ENCODE measurements at regions not wholly inside any gene's neighbourhood (a gene's known extent, or its start where the extent isn't known, plus 50 kb on each side); places are given as distances from the start of the nearest gene placed in this dataset.

- H3K9me3 Mint-ChIP-seq, result peaks cover 10% of the 10 kb centered on the region
- no peak overlapping the region for H3K4me3 Mint-ChIP-seq
- no peaks in the 10 kb centered on the region for H3K36me3 Mint-ChIP-seq (ENCODE audit: low read depth)
- no peak for DNase-seq
- TF ChIP-seq, protein P1, sequence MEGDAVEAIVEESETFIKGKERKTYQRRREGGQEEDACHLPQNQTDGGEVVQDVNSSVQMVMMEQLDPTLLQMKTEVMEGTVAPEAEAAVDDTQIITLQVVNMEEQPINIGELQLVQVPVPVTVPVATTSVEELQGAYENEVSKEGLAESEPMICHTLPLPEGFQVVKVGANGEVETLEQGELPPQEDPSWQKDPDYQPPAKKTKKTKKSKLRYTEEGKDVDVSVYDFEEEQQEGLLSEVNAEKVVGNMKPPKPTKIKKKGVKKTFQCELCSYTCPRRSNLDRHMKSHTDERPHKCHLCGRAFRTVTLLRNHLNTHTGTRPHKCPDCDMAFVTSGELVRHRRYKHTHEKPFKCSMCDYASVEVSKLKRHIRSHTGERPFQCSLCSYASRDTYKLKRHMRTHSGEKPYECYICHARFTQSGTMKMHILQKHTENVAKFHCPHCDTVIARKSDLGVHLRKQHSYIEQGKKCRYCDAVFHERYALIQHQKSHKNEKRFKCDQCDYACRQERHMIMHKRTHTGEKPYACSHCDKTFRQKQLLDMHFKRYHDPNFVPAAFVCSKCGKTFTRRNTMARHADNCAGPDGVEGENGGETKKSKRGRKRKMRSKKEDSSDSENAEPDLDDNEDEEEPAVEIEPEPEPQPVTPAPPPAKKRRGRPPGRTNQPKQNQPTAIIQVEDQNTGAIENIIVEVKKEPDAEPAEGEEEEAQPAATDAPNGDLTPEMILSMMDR (IDR thresholded peaks at IDR 0.05), result no peak
- H3K27me3 Mint-ChIP-seq (ENCODE audit: insufficient read depth), result no peaks in the 10 kb centered on the region
- no peaks in the 10 kb centered on the region for H3K4me1 Mint-ChIP-seq (ENCODE audit: low read depth)
- no peak overlapping the region for H3K27ac Mint-ChIP-seq
Observed at GRCh38 chr4:164358400-164358799, 395.5 kb upstream of the SMIM31 start.

DNA sequence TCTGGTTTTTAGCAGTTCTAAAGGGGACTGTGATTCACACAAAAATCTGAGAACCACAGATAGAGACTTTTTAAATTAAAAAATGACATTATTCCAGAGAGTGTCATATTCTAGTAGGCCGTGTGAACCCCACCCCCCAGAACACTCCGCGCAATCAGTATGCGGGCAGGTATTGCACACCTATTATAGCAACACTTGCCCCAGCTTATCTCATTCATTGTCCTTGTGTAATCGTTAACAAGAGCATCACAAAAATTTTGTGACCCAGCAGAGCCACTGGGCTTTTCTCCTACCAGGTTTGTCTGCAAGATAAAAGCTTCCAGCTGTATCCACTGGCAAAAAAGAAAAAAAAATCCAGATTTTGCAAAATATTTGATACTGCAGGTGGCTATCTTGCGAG lies 394.1 kb upstream of the SMIM31 start:
- Mint-ChIP-seq H3K9me3 (peaks cover 15% of the 10 kb centered on the region), H3K4me3 (no peak overlapping the region), H3K27ac (no peak overlapping the region), H3K4me1 (ENCODE audit: low read depth) (no peaks in the 10 kb centered on the region), H3K36me3 (ENCODE audit: low read depth) (no peaks in the 10 kb centered on the region), H3K27me3 (ENCODE audit: insufficient read depth) (no peaks in the 10 kb centered on the region)
- TF ChIP-seq, protein P1 (IDR thresholded peaks at IDR 0.05), result no peak
- no peak for DNase-seq

DNA sequence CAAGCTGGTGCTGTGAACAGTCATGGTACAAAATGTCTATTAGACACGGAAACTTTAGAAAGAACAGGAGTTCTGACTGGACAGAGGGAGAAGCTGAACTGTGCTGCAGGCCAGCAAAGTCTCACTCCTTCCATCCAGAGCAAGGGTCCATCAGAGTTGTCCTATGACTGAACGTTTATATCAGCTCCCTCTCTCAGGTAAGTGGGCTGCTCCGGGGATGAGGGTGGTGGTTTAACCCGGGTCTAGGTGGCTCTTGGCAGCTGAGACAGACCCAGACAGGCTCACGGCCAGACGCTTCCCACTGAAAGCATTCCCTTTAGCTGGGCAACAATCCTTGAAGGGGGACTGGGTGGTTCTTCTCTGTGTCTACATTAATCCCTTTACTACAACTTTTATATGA lies 385.0 kb upstream of the SMIM31 start:
- no peaks in the 10 kb centered on the region for H3K36me3 Mint-ChIP-seq (ENCODE audit: low read depth)
- H3K4me1 Mint-ChIP-seq (ENCODE audit: low read depth), result no peaks in the 10 kb centered on the region
- no peaks in the 10 kb centered on the region for H3K27me3 Mint-ChIP-seq (ENCODE audit: insufficient read depth)
- TF ChIP-seq, protein P1 (IDR thresholded peaks at IDR 0.05), result no peak
- DNase-seq, result no peak
- no peak overlapping the region for H3K27ac Mint-ChIP-seq
- H3K9me3 Mint-ChIP-seq, result peaks cover 14% of the 10 kb centered on the region; the same call in 1 of the 2 replicates
- H3K4me3 Mint-ChIP-seq, result no peak overlapping the region

DNA sequence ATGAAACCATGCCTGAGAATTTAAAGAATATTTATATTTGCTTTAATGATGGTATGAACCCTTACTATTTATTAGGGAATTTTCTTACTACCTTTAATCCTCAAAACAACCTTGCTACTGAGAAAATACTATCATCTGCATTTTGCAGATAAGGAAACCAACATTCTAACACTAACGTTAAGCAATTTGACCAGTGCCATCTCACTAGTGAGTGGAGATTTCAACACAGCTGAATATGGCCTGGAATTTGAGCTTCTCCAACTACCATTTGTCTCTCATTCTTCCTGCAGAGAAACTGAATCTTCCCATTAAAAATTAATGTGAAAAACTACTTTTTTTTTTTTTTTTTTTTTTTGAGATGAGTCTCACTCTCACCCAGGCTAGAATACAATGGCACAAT lies 380.9 kb upstream of the SMIM31 start:
- TF ChIP-seq, protein P1 (IDR thresholded peaks at IDR 0.05), result no peak
- no peak overlapping the region for H3K4me3 Mint-ChIP-seq
- H3K36me3 Mint-ChIP-seq (ENCODE audit: low read depth), result no peaks in the 10 kb centered on the region
- H3K4me1 Mint-ChIP-seq (ENCODE audit: low read depth), result no peaks in the 10 kb centered on the region
- H3K27me3 Mint-ChIP-seq (ENCODE audit: insufficient read depth), result no peaks in the 10 kb centered on the region
- no peak overlapping the region for H3K27ac Mint-ChIP-seq
- H3K9me3 Mint-ChIP-seq, result peaks cover 28% of the 10 kb centered on the region
- DNase-seq, result no peak

GRCh38 chr4:164377277-164377676 lies 376.7 kb upstream of the SMIM31 start:
- no peak overlapping the region for H3K4me3 Mint-ChIP-seq
- H3K36me3 Mint-ChIP-seq (ENCODE audit: low read depth), result no peaks in the 10 kb centered on the region
- no peak overlapping the region for H3K27ac Mint-ChIP-seq
- H3K4me1 Mint-ChIP-seq (ENCODE audit: low read depth), result no peaks in the 10 kb centered on the region
- TF ChIP-seq, protein P1 (IDR thresholded peaks at IDR 0.05), result no peak
- peaks cover 41% of the 10 kb centered on the region for H3K9me3 Mint-ChIP-seq
- DNase-seq, result no peak
- no peaks in the 10 kb centered on the region for H3K27me3 Mint-ChIP-seq (ENCODE audit: insufficient read depth)

- DNase-seq, result no peak
- Mint-ChIP-seq H3K27ac (no peak overlapping the region), H3K9me3 (peaks cover 48% of the 10 kb centered on the region), H3K4me1 (ENCODE audit: low read depth) (no peaks in the 10 kb centered on the region), H3K36me3 (ENCODE audit: low read depth) (no peaks in the 10 kb centered on the region), H3K4me3 (no peak overlapping the region), H3K27me3 (ENCODE audit: insufficient read depth) (no peaks in the 10 kb centered on the region)
- TF ChIP-seq, protein P1 (IDR thresholded peaks at IDR 0.05), result no peak
Observed at GRCh38 chr4:164378361-164378760, 375.6 kb upstream of the SMIM31 start.
